WTC11 (cell line): ENCODE measurements at regions not wholly inside any gene's neighbourhood (a gene's known extent, or its start where the extent isn't known, plus 50 kb on each side); places are given as distances from the start of the nearest gene placed in this dataset.

Experiments used
- ATAC-seq: fragments of 200-7000 bp; cut with Tn5 transposase; 2 replicates; pipeline ENCODE4 v1.10.0; 2021; ENCODE audit warnings: mild to moderate bottlenecking, moderate library complexity
- CTCF ChIA-PET: fragments of 300-600 bp; sonication (Branson Sonifier 250); formaldehyde crosslinking; loops from one replicate; lab custom pipeline; 2021; ENCODE audit warnings: antibody characterized with exemption; lab: Charles Lee
- POLR2A ChIA-PET: fragments of 350-600 bp; sonication (Branson Sonifier 250); formaldehyde crosslinking; loops from one replicate; lab custom pipeline; 2021; ENCODE audit warnings: antibody characterized with exemption; lab: Charles Lee
- DNase-seq: peaks from one replicate; pipeline ENCODE4 v3.0.0; 2021; ENCODE audit warnings: low spot score
- H3K27ac Mint-ChIP-seq: 2 replicates; pipeline ENCODE4 v1.8.0; 2021; ENCODE audit warnings: mixed read lengths
- H3K27me3 Mint-ChIP-seq: 2 replicates; pipeline ENCODE4 v1.8.0; 2021; ENCODE audit warnings: low read depth, mild to moderate bottlenecking, moderate library complexity, mixed read lengths
- H3K36me3 Mint-ChIP-seq: 2 replicates; pipeline ENCODE4 v1.8.0; 2021; ENCODE audit warnings: mixed read lengths
- H3K4me1 Mint-ChIP-seq: 2 replicates; pipeline ENCODE4 v1.8.0; 2022; ENCODE audit warnings: mixed read lengths
- H3K4me3 Mint-ChIP-seq: 2 replicates; pipeline ENCODE4 v1.8.0; 2021; ENCODE audit warnings: mild to moderate bottlenecking, moderate library complexity, mixed read lengths
- H3K9me3 Mint-ChIP-seq: 2 replicates; pipeline ENCODE4 v1.8.0; 2021; ENCODE audit warnings: mixed read lengths
- AFF4 ChIP-seq: sonication (generic); formaldehyde crosslinking; IDR thresholded peaks from 2 replicates; pipeline ENCODE4 v1.8.1; 2023; ENCODE audit warnings: mild to moderate bottlenecking, missing genetic modification reagents, borderline replicate concordance
- CBFB ChIP-seq: sonication (generic); formaldehyde crosslinking; IDR thresholded peaks from 2 replicates; pipeline ENCODE4 v1.8.1; 2022; ENCODE audit warnings: mild to moderate bottlenecking, low read depth, missing genetic modification reagents
- CTCF ChIP-seq: fragments of 200-600 bp; IDR thresholded peaks from 2 replicates; pipeline ENCODE4 v1.8.0; 2022; ENCODE audit warnings: antibody characterized with exemption
- ETV6 ChIP-seq: sonication (generic); formaldehyde crosslinking; IDR thresholded peaks from 2 replicates; pipeline ENCODE4 v1.8.1; 2022; ENCODE audit warnings: mild to moderate bottlenecking, missing genetic modification reagents
- FOXK1 ChIP-seq: sonication (generic); formaldehyde crosslinking; IDR thresholded peaks from 2 replicates; pipeline ENCODE4 v1.8.0; 2022; ENCODE audit warnings: mild to moderate bottlenecking, moderate library complexity, missing genetic modification reagents
- FOXP1 ChIP-seq: sonication (generic); formaldehyde crosslinking; IDR thresholded peaks from 2 replicates; pipeline ENCODE4 v1.8.0; 2022; ENCODE audit warnings: missing genetic modification reagents, mild to moderate bottlenecking, moderate library complexity, borderline replicate concordance
- HMGXB4 ChIP-seq: sonication (generic); formaldehyde crosslinking; IDR thresholded peaks from 2 replicates; pipeline ENCODE4 v1.8.1; 2023; ENCODE audit warnings: mild to moderate bottlenecking, moderate library complexity, missing genetic modification reagents
- KAT7 ChIP-seq: sonication (generic); formaldehyde crosslinking; IDR thresholded peaks from 2 replicates; pipeline ENCODE4 v1.8.1; 2023; ENCODE audit warnings: missing genetic modification reagents, mild to moderate bottlenecking, borderline replicate concordance
- NFE2L1 ChIP-seq: sonication (generic); formaldehyde crosslinking; IDR thresholded peaks from 2 replicates; pipeline ENCODE4 v1.8.1; 2023; ENCODE audit warnings: missing genetic modification reagents
- NR2C2 ChIP-seq: sonication (generic); formaldehyde crosslinking; IDR thresholded peaks from 2 replicates; pipeline ENCODE4 v1.8.0; 2022; ENCODE audit warnings: mild to moderate bottlenecking, missing genetic modification reagents
- OVOL2 ChIP-seq: fragments of 250-450 bp; sonication (Bioruptor Pico); IDR thresholded peaks from 2 replicates; pipeline ENCODE4 v1.9.0; 2021; ENCODE audit warnings: mild to moderate bottlenecking, borderline replicate concordance
- RORB ChIP-seq: fragments of 250-450 bp; sonication (Bioruptor Pico); IDR thresholded peaks from 2 replicates; pipeline ENCODE4 v1.9.0; 2021; ENCODE audit warnings: mild to moderate bottlenecking
- STAT6 ChIP-seq: sonication (generic); formaldehyde crosslinking; conservative IDR thresholded peaks from 2 replicates; pipeline ENCODE4 v1.8.1; 2023; ENCODE audit warnings: mild to moderate bottlenecking, low read depth, missing genetic modification reagents, moderate library complexity
- TCF7 ChIP-seq: sonication (generic); formaldehyde crosslinking; IDR thresholded peaks from 2 replicates; pipeline ENCODE4 v1.8.0; 2022; ENCODE audit warnings: mild to moderate bottlenecking, low read depth, missing genetic modification reagents, moderate library complexity
- ZMAT4 ChIP-seq: fragments of 250-450 bp; sonication (Bioruptor Pico); IDR thresholded peaks from 2 replicates; pipeline ENCODE4 v1.9.0; 2021; ENCODE audit warnings: mild to moderate bottlenecking
- ZNF121 ChIP-seq: sonication (generic); formaldehyde crosslinking; IDR thresholded peaks from 2 replicates; pipeline ENCODE4 v1.8.0; 2023; ENCODE audit warnings: missing genetic modification reagents
- ZNF671 ChIP-seq: fragments of 250-450 bp; sonication (Bioruptor Pico); IDR thresholded peaks from 2 replicates; pipeline ENCODE4 v1.8.0; 2021; ENCODE audit warnings: mild to moderate bottlenecking
- TF ChIP-seq, protein P1 (sequence below): sonication (generic); formaldehyde crosslinking; IDR thresholded peaks from 2 replicates; pipeline ENCODE4 v1.8.0; 2022; ENCODE audit warnings: mild to moderate bottlenecking, missing genetic modification reagents
- TF ChIP-seq, protein P2 (sequence below): sonication (generic); formaldehyde crosslinking; IDR thresholded peaks from 2 replicates; pipeline ENCODE4 v1.8.1; 2022; ENCODE audit warnings: mild to moderate bottlenecking, moderate library complexity, missing genetic modification reagents
- TF ChIP-seq, protein P3 (sequence below): sonication (generic); formaldehyde crosslinking; conservative IDR thresholded peaks from 2 replicates; pipeline ENCODE4 v1.8.1; 2022; ENCODE audit warnings: mild to moderate bottlenecking, missing genetic modification reagents

- ChIA-PET CTCF (interaction anchor here (0.6 to 1.7 kb wide), 33 partner anchors 8 to 434 kb away, joined by 3 to 19 read pairs (median 4); partner anchors contain the start of gene TLR2), POLR2A (interaction anchor here (1.1 kb wide), 1 partner anchor 290 kb away, joined by 3 read pairs; no protein-coding TSS in a partner anchor)
- Mint-ChIP-seq H3K9me3 (peaks cover 3% of the 10 kb centered on the region; the same call in 1 of the 2 replicates), H3K36me3 (no peaks in the 10 kb centered on the region), H3K27ac (peak overlapping the region; percentile 10; the same call in 1 of the 2 replicates), H3K27me3 (no peaks in the 10 kb centered on the region), H3K4me3 (no peak overlapping the region), H3K4me1 (peaks cover 13% of the 10 kb centered on the region)
- DNase-seq, result peak; percentile 58
- TF ChIP-seq ZNF121, result peak; percentile 78
- TF ChIP-seq FOXP1 (CRISPR knock-in tag), result no peak
- TF ChIP-seq FOXK1, result no peak
- TF ChIP-seq TCF7 (CRISPR knock-in tag), result no peak
- TF ChIP-seq ZNF671 (CRISPR knock-in tag), result no peak
- TF ChIP-seq ZMAT4 (CRISPR knock-in tag), result no peak
- no peak for TF ChIP-seq NFE2L1 (CRISPR knock-in tag)
- TF ChIP-seq CTCF, result peak; percentile 59
- TF ChIP-seq, protein P1, sequence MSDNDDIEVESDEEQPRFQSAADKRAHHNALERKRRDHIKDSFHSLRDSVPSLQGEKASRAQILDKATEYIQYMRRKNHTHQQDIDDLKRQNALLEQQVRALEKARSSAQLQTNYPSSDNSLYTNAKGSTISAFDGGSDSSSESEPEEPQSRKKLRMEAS (CRISPR knock-in tag), result no peak
- no peak for TF ChIP-seq KAT7 (CRISPR knock-in tag)
- TF ChIP-seq, protein P2, sequence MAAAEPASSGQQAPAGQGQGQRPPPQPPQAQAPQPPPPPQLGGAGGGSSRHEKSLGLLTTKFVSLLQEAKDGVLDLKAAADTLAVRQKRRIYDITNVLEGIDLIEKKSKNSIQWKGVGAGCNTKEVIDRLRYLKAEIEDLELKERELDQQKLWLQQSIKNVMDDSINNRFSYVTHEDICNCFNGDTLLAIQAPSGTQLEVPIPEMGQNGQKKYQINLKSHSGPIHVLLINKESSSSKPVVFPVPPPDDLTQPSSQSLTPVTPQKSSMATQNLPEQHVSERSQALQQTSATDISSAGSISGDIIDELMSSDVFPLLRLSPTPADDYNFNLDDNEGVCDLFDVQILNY (CRISPR knock-in tag), result no peak
- TF ChIP-seq ETV6 (CRISPR knock-in tag), result no peak
- TF ChIP-seq OVOL2, result no peak
- no peak for TF ChIP-seq RORB (CRISPR knock-in tag)
- no peak for TF ChIP-seq NR2C2 (CRISPR knock-in tag)
- TF ChIP-seq HMGXB4 (CRISPR knock-in tag), result no peak
- ATAC-seq, result peak; percentile 100
These were observed 294.1 kb upstream of the SFRP2 start for GRCh38 chr4:154082760-154083535.

DNA sequence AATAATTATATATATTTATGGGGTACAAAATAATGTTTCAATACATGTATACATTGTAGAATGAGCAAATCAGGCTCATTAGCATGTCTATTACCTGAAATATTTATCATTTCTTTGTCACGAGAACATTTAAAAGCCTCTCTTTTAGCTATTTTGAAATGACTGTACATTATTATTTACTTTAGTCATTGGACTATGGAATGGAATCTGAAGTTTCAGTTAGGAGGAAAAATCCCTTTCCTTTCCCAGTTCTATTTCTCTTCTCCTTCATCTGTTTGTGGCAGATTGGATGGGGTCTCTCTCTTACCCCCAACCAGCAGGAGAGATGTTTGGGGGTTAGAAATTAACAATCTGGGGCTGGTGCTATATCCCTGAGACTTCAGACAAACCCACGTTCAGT lies 292.5 kb upstream of the SFRP2 start:
- POLR2A ChIA-PET, result no interaction called here
- TF ChIP-seq STAT6 (CRISPR knock-in tag) (no peak), AFF4 (no peak), CBFB (CRISPR knock-in tag) (no peak)
- TF ChIP-seq, protein P1 (CRISPR knock-in tag), result no peak
- TF ChIP-seq, protein P3, sequence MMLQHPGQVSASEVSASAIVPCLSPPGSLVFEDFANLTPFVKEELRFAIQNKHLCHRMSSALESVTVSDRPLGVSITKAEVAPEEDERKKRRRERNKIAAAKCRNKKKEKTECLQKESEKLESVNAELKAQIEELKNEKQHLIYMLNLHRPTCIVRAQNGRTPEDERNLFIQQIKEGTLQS (CRISPR knock-in tag), result no peak
- Mint-ChIP-seq H3K27ac (no peak overlapping the region), H3K9me3 (peaks cover 3% of the 10 kb centered on the region; the same call in 1 of the 2 replicates), H3K36me3 (no peaks in the 10 kb centered on the region), H3K27me3 (no peaks in the 10 kb centered on the region), H3K4me3 (no peak overlapping the region), H3K4me1 (peaks cover 12% of the 10 kb centered on the region)
- CTCF ChIA-PET, result interaction anchor here (0.6 kb wide), 1 partner anchor 18 kb away, joined by 4 read pairs; no protein-coding TSS in a partner anchor
- no peak for ATAC-seq
- DNase-seq, result no peak
